K562 (cell line): ENCODE measurements at regions not wholly inside any gene's neighbourhood (a gene's known extent, or its start where the extent isn't known, plus 50 kb on each side); places are given as distances from the start of the nearest gene placed in this dataset.

Experiments used
- ATAC-seq: fragments of 200-7000 bp; cut with Tn5 transposase; 3 replicates; pipeline ENCODE4 v1.9.1; 2020; ENCODE audit warnings: moderate library complexity
- BruUV-seq: library from RNA; stranded (reverse); fragments of 400-500 nt; replicated peaks from 2 replicates; lab custom pipeline; 2021; lab: Mats Ljungman, UMichigan
- CTCF ChIA-PET: fragments of 300-600 bp; formaldehyde crosslinking; extraction: SDS; loops from one replicate; lab custom pipeline; 2021; ENCODE audit warnings: low intra/inter-chr PET ratio; lab: Yijun Ruan, JAX
- POLR2A ChIA-PET: fragments of 300-600, 350-650 bp; sonication (Branson Sonifier 250); formaldehyde crosslinking; extraction: SDS; loops from one replicate; lab custom pipeline; 2021; ENCODE audit warnings: antibody characterized with exemption, inconsistent platforms; lab: Yijun Ruan, JAX
- DNase-seq, 4 experiments: peaks; one replicate each; pipeline versions ENCODE4 v3.0.0 to v3.0.0-alpha.2; 2011 to 2018; ENCODE audit warnings: low spot score in 3 of 4, mixed read lengths in 3 of 4; ENCODE audit errors: extremely low read depth in 1 of 4
- FAIRE-seq: peaks from 2 replicates; lab custom pipeline; 2011; peaks lifted over from hg19 to GRCh38; lab: Jason Lieb, UNC
- H2AFZ ChIP-seq: 2 replicates; pipeline ENCODE4 v1.6.0; 2011; ENCODE audit warnings: low read depth, low read length, control low read depth, inconsistent platforms
- H3K27ac ChIP-seq: fragments of 200-600 bp; 3 replicates; pipeline ENCODE4 v1.8.0; 2011; ENCODE audit warnings: low read depth, mild to moderate bottlenecking, control low read depth, inconsistent platforms, low read length, moderate library complexity, mixed read lengths; ENCODE audit errors: extremely low read depth
- H3K27me3 ChIP-seq, 2 experiments: fragments of 300-600 bp in 1 of 2; 2 replicates in 1 of 2; 3 replicates in 1 of 2; pipeline versions ENCODE4 v1.6.0 to v1.8.0; 2011; ENCODE audit warnings: inconsistent platforms in 2 of 2, low read length in 2 of 2, mild to moderate bottlenecking in 1 of 2, mixed read lengths in 1 of 2, moderate library complexity in 1 of 2; ENCODE audit not compliant: control insufficient read depth in 2 of 2, insufficient read depth in 2 of 2
- H3K36me3 ChIP-seq: fragments of 300-600 bp; 3 replicates; pipeline ENCODE4 v1.8.0; 2011; ENCODE audit warnings: mild to moderate bottlenecking, low read length, inconsistent platforms; ENCODE audit not compliant: control insufficient read depth, insufficient read depth
- H3K4me1 ChIP-seq, 2 experiments: fragments of 200-600 bp in 1 of 2; replicated peaks in 1 of 2; 2 replicates in 1 of 2; 3 replicates in 1 of 2; pipeline versions ENCODE4 v1.5.1 to v1.8.0; 2011; ENCODE audit warnings: inconsistent platforms in 2 of 2, low read length in 2 of 2, mild to moderate bottlenecking in 1 of 2, mixed read lengths in 1 of 2, moderate library complexity in 1 of 2; ENCODE audit not compliant: control insufficient read depth in 2 of 2, insufficient read depth in 2 of 2
- H3K4me2 ChIP-seq: 2 replicates; pipeline ENCODE4 v1.6.1; 2011; ENCODE audit warnings: low read length, control low read depth, inconsistent platforms, mixed read lengths; ENCODE audit not compliant: insufficient read depth
- H3K4me3 ChIP-seq: fragments of 200-600 bp; sonication (generic), shearing (Covaris generic); 2 replicates; pipeline ENCODE4 v1.5.1; 2016; ENCODE audit warnings: control low read depth, inconsistent platforms
- H3K79me2 ChIP-seq: fragments of 200-600 bp; 3 replicates; pipeline ENCODE4 v1.8.0; 2011; ENCODE audit warnings: low read length, inconsistent platforms; ENCODE audit not compliant: control insufficient read depth, insufficient read depth
- H3K9ac ChIP-seq, 2 experiments: 2 replicates each; pipeline versions ENCODE4 v1.6.0 to v1.6.1; 2011; ENCODE audit warnings: low read depth in 2 of 2, low read length in 2 of 2, control low read depth in 1 of 2, inconsistent platforms in 1 of 2, mild to moderate bottlenecking in 1 of 2, mixed read lengths in 1 of 2; ENCODE audit not compliant: insufficient read depth in 1 of 2
- H3K9me1 ChIP-seq: one replicate; pipeline ENCODE4 v1.6.0; 2011; ENCODE audit warnings: inconsistent platforms, mild to moderate bottlenecking, low read length, moderate library complexity; ENCODE audit not compliant: control insufficient read depth, insufficient read depth
- H3K9me3 ChIP-seq: replicated peaks from 2 replicates; pipeline ENCODE4 v1.5.1; 2011; ENCODE audit warnings: low read depth, low read length, inconsistent platforms; ENCODE audit not compliant: control insufficient read depth, insufficient read depth
- H4K20me1 ChIP-seq: replicated peaks from 2 replicates; pipeline ENCODE4 v1.6.1; 2011; ENCODE audit warnings: low read length, inconsistent platforms, mixed read lengths; ENCODE audit not compliant: control insufficient read depth, insufficient read depth
- FOXA3 ChIP-seq, 2 experiments: fragments of 450-650 bp in 1 of 2; sonication (generic) in 1 of 2; formaldehyde crosslinking; IDR thresholded peaks in 1 of 2; conservative IDR thresholded peaks in 1 of 2; 2 replicates each; pipeline versions ENCODE4 v1.4.0 to v1.8.0; 2020 to 2022; ENCODE audit warnings: mild to moderate bottlenecking in 2 of 2, missing genetic modification reagents in 1 of 2
- HDAC1 ChIP-seq, 2 experiments: fragments of 450-650 bp; IDR thresholded peaks; 2 replicates each; pipeline ENCODE4 v1.6.1; 2016 to 2017; ENCODE audit warnings: inconsistent platforms in 1 of 2, mild to moderate bottlenecking in 1 of 2, moderate library complexity in 1 of 2
- HEY1 ChIP-seq: fragments of 250-450 bp; sonication (Bioruptor Pico); IDR thresholded peaks from 2 replicates; pipeline ENCODE4 v1.5.0; 2020; ENCODE audit warnings: mild to moderate bottlenecking, moderate library complexity, borderline replicate concordance
- KHSRP ChIP-seq: fragments of 450-650 bp; IDR thresholded peaks from 2 replicates; pipeline ENCODE4 v1.6.1; 2017
- RAD21 ChIP-seq, 2 experiments: fragments of 250-450 bp in 1 of 2; fragments of 450-650 bp in 1 of 2; sonication (Bioruptor Pico) in 1 of 2; formaldehyde crosslinking in 1 of 2; IDR thresholded peaks in 1 of 2; conservative IDR thresholded peaks in 1 of 2; 2 replicates each; pipeline versions ENCODE4 v1.4.0 to v1.8.0; 2020 to 2022; ENCODE audit warnings: mild to moderate bottlenecking in 2 of 2, moderate library complexity in 1 of 2
- SP2 ChIP-seq: IDR thresholded peaks from 2 replicates; pipeline ENCODE4 v1.6.1; 2011; ENCODE audit warnings: mild to moderate bottlenecking, low read depth, low read length, moderate library complexity; ENCODE audit not compliant: poor library complexity, severe bottlenecking; ENCODE audit errors: extremely low read depth
- WGBS: fragments of 100-300 bp; shearing (Covaris generic); methylation state at CpG from one replicate; pipeline ENCODE4 v1.1.6; 2016; ENCODE audit warnings: low coverage, mixed read lengths; ENCODE audit not compliant: insufficient coverage; ENCODE audit errors: missing lambda C conversion rate; 5-methylcytosine and 5-hydroxymethylcytosine counted together
- in situ Hi-C: fragments of 300-500 bp; cut with MboI; formaldehyde crosslinking; loops from 4 replicates; pipeline ENCODE4 v1.15.0; 2018; ENCODE audit warnings: inconsistent platforms, mixed read lengths
- intact Hi-C: fragments of 100-400 bp; cut with micrococcal nuclease; formaldehyde crosslinking; loops from 2 replicates; pipeline ENCODE4 v1.14.2; 2022
- TF ChIP-seq, protein P1 (sequence below): sonication (generic); formaldehyde crosslinking; IDR thresholded peaks from 2 replicates; pipeline ENCODE4 v1.8.0; 2022; ENCODE audit warnings: mild to moderate bottlenecking, missing genetic modification reagents

DNA sequence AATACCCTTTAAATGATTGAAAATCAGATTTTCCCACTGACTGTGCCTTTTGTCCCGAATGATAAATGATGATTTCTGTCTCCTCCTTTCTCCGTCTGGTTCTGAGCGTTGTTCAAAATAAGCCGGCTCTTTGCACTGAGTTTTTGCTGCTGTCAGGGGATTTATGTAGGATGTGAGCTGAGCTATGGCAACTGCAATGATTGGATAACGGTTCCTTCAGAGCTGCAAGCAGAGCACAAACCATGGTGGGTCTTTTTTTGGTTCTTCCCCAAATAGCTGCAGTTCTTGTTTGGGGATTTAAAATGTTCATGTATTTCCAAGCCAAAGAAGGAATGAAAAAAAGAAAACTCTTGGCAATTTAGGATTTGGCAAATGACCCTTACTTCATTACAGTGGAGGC lies 124.5 kb upstream of the CASK start:
- no peak for ATAC-seq
- no peak overlapping the region for H3K27ac ChIP-seq
- DNase-seq = no peak
- H3K9me3 ChIP-seq = no peaks in the 10 kb centered on the region
- H3K4me3 ChIP-seq = no peak overlapping the region
- ChIA-PET CTCF (no interaction called here), POLR2A (no interaction called here)
- no peaks in the 10 kb centered on the region for H3K27me3 ChIP-seq
- no peaks in the 10 kb centered on the region for H3K4me1 ChIP-seq
- WGBS = 0% methylated on average over 1 of the region's 5 CpGs
- H3K9ac ChIP-seq = no peak overlapping the region
- BruUV-seq = no TSS peak
- no peak overlapping the region for H2AFZ ChIP-seq
- H3K9me1 ChIP-seq = no peaks in the 10 kb centered on the region
- intact Hi-C loops = no loop called here
- no peak for FAIRE-seq
- no peaks in the 10 kb centered on the region for H3K36me3 ChIP-seq
- in situ Hi-C loops = no loop called here
- TF ChIP-seq, protein P1, sequence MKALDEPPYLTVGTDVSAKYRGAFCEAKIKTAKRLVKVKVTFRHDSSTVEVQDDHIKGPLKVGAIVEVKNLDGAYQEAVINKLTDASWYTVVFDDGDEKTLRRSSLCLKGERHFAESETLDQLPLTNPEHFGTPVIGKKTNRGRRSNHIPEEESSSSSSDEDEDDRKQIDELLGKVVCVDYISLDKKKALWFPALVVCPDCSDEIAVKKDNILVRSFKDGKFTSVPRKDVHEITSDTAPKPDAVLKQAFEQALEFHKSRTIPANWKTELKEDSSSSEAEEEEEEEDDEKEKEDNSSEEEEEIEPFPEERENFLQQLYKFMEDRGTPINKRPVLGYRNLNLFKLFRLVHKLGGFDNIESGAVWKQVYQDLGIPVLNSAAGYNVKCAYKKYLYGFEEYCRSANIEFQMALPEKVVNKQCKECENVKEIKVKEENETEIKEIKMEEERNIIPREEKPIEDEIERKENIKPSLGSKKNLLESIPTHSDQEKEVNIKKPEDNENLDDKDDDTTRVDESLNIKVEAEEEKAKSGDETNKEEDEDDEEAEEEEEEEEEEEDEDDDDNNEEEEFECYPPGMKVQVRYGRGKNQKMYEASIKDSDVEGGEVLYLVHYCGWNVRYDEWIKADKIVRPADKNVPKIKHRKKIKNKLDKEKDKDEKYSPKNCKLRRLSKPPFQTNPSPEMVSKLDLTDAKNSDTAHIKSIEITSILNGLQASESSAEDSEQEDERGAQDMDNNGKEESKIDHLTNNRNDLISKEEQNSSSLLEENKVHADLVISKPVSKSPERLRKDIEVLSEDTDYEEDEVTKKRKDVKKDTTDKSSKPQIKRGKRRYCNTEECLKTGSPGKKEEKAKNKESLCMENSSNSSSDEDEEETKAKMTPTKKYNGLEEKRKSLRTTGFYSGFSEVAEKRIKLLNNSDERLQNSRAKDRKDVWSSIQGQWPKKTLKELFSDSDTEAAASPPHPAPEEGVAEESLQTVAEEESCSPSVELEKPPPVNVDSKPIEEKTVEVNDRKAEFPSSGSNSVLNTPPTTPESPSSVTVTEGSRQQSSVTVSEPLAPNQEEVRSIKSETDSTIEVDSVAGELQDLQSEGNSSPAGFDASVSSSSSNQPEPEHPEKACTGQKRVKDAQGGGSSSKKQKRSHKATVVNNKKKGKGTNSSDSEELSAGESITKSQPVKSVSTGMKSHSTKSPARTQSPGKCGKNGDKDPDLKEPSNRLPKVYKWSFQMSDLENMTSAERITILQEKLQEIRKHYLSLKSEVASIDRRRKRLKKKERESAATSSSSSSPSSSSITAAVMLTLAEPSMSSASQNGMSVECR (CRISPR knock-in tag) = no peak
- TF ChIP-seq HEY1 (CRISPR knock-in tag) (no peak), FOXA3 (CRISPR knock-in tag; conservative IDR thresholded peaks at IDR 0.05 in 1 of 2, IDR thresholded peaks at IDR 0.05 in 1 of 2) (no peak), SP2 (no peak), RAD21 (CRISPR knock-in tag; conservative IDR thresholded peaks at IDR 0.05 in 1 of 2, IDR thresholded peaks at IDR 0.05 in 1 of 2) (no peak), KHSRP (no peak), HDAC1 (IDR thresholded peaks at IDR 0.05) (no peak)
- no peak overlapping the region for H3K4me2 ChIP-seq
- H4K20me1 ChIP-seq = no peaks in the 10 kb centered on the region
- H3K79me2 ChIP-seq = no peaks in the 10 kb centered on the region
